Mesenchymal stem cell (in vitro differentiated cells and primary cell): ENCODE measurements at regions not wholly inside any gene's neighbourhood (a gene's known extent, or its start where the extent isn't known, plus 50 kb on each side); places are given as distances from the start of the nearest gene placed in this dataset.

Experiments used
- DNase-seq: peaks from one replicate; pipeline ENCODE4 v3.0.0-alpha.2; 2013
- H2AFZ ChIP-seq: one replicate; pipeline ENCODE4 v1.6.1; 2013; ENCODE audit warnings: low read depth, mild to moderate bottlenecking, control low read depth, inconsistent platforms, low read length, moderate library complexity
- H2AK5ac ChIP-seq: 2 replicates; pipeline ENCODE4 v1.6.1; 2013; ENCODE audit warnings: low read length, moderate library complexity, mild to moderate bottlenecking, inconsistent platforms; ENCODE audit not compliant: severe bottlenecking
- H2BK120ac ChIP-seq: one replicate; pipeline ENCODE4 v1.6.1; 2013; ENCODE audit warnings: low read depth, mild to moderate bottlenecking, inconsistent platforms, low read length, moderate library complexity
- H2BK12ac ChIP-seq, 2 experiments: one replicate each; pipeline ENCODE4 v1.6.1; 2013; ENCODE audit warnings: inconsistent platforms in 2 of 2, low read length in 2 of 2, mild to moderate bottlenecking in 2 of 2, moderate library complexity in 2 of 2, control low read depth in 1 of 2
- H2BK15ac ChIP-seq: one replicate; pipeline ENCODE4 v1.6.1; 2013; ENCODE audit warnings: mild to moderate bottlenecking, low read depth, inconsistent platforms; ENCODE audit not compliant: poor library complexity, severe bottlenecking
- H2BK5ac ChIP-seq: 2 replicates; pipeline ENCODE4 v1.6.1; 2013; ENCODE audit warnings: low read depth, mild to moderate bottlenecking, low read length, control low read depth, inconsistent platforms; ENCODE audit not compliant: poor library complexity, severe bottlenecking
- H3K14ac ChIP-seq, 2 experiments: one replicate each; pipeline ENCODE4 v1.6.1; 2013; ENCODE audit warnings: inconsistent platforms in 2 of 2, low read length in 2 of 2, control low read depth in 1 of 2, mild to moderate bottlenecking in 1 of 2, moderate library complexity in 1 of 2
- H3K18ac ChIP-seq, 2 experiments: one replicate each; pipeline ENCODE4 v1.6.1; 2013; ENCODE audit warnings: inconsistent platforms in 2 of 2, low read length in 2 of 2, control low read depth in 1 of 2, low read depth in 1 of 2, mild to moderate bottlenecking in 1 of 2
- H3K23ac ChIP-seq, 2 experiments: one replicate each; pipeline ENCODE4 v1.6.1; 2013; ENCODE audit warnings: inconsistent platforms in 2 of 2, low read length in 2 of 2, mild to moderate bottlenecking in 2 of 2, moderate library complexity in 2 of 2, control low read depth in 1 of 2
- H3K27ac ChIP-seq: 2 replicates; pipeline ENCODE4 v1.5.1; 2013; ENCODE audit warnings: mild to moderate bottlenecking, moderate library complexity, low read length, control low read depth, inconsistent platforms; ENCODE audit not compliant: poor library complexity, severe bottlenecking
- H3K27me3 ChIP-seq, 2 experiments: 2 replicates each; pipeline versions ENCODE4 v1.6.1 to v1.7.0; 2013; ENCODE audit warnings: low read length in 2 of 2, mild to moderate bottlenecking in 2 of 2, moderate library complexity in 2 of 2, control low read depth in 1 of 2, inconsistent platforms in 1 of 2; ENCODE audit not compliant: control insufficient read depth in 1 of 2, insufficient read depth in 1 of 2
- H3K36me3 ChIP-seq, 2 experiments: 2 replicates each; pipeline versions ENCODE4 v1.6.1 to v1.7.0; 2013; ENCODE audit warnings: low read length in 2 of 2, control low read depth in 1 of 2, inconsistent platforms in 1 of 2, low read depth in 1 of 2, mild to moderate bottlenecking in 1 of 2; ENCODE audit not compliant: insufficient read depth in 2 of 2, control insufficient read depth in 1 of 2
- H3K4ac ChIP-seq, 2 experiments: one replicate each; pipeline ENCODE4 v1.6.1; 2013; ENCODE audit warnings: inconsistent platforms in 2 of 2, low read length in 2 of 2, mild to moderate bottlenecking in 2 of 2, moderate library complexity in 2 of 2, control low read depth in 1 of 2, low read depth in 1 of 2
- H3K4me1 ChIP-seq: 2 replicates; pipeline ENCODE4 v1.6.1; 2013; ENCODE audit warnings: low read depth, low read length, control low read depth; ENCODE audit not compliant: control insufficient read depth, insufficient read depth
- H3K4me2 ChIP-seq: 2 replicates; pipeline ENCODE4 v1.6.1; 2013; ENCODE audit warnings: low read length, mild to moderate bottlenecking, inconsistent platforms; ENCODE audit not compliant: poor library complexity, severe bottlenecking
- H3K4me3 ChIP-seq, 2 experiments: 2 replicates each; pipeline versions ENCODE4 v1.5.1 to v1.7.0; 2013; ENCODE audit warnings: low read length in 2 of 2, mild to moderate bottlenecking in 2 of 2, control low read depth in 1 of 2, low read depth in 1 of 2; ENCODE audit not compliant: insufficient read depth in 1 of 2
- H3K79me1 ChIP-seq: replicated peaks from 2 replicates; pipeline ENCODE4 v1.6.1; 2013; ENCODE audit warnings: mild to moderate bottlenecking, control low read depth, low read length, inconsistent platforms; ENCODE audit not compliant: poor library complexity, severe bottlenecking
- H3K9ac ChIP-seq: 2 replicates; pipeline ENCODE4 v1.7.0; 2013; ENCODE audit warnings: mild to moderate bottlenecking, low read length, moderate library complexity
- H3K9me3 ChIP-seq: 2 replicates; pipeline ENCODE4 v1.7.0; 2013; ENCODE audit warnings: mild to moderate bottlenecking, low read length; ENCODE audit not compliant: control insufficient read depth
- H4K8ac ChIP-seq: one replicate; pipeline ENCODE4 v1.6.1; 2013; ENCODE audit warnings: inconsistent platforms, mild to moderate bottlenecking, low read length, moderate library complexity
- H4K91ac ChIP-seq: one replicate; pipeline ENCODE4 v1.6.1; 2013; ENCODE audit warnings: mild to moderate bottlenecking, low read length, inconsistent platforms
- WGBS: methylation state at CpG from one replicate; pipeline ENCODE4 v1.1.7; 2013; ENCODE audit warnings: mixed read lengths; 5-methylcytosine and 5-hydroxymethylcytosine counted together

DNA sequence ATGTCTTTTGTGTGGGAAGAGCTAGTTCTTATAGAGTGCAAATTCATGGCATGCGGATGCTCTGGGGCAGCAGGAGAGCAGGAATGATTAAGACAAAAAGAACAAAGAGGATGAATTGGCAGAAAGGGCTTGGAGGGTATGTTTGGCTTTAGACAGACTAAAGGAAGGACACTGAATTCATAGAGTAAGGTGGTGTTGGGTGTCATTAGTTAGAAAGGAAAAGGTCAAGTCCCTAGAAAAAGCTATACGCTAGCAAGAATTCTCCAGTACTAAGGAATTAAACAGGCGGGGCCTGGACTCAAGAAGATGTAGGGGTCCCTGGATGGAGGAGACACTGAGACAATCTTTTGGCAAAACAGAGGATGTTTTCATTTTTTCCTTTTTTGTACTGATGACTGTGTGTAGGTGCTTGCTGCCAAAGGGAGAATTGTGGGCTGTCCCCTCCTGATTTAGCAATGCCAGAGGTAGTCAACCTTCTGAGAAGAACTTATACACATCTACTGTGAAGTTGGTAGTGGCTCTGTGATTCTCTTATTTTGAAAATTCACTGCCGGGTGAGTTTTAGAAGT, 391.0 kb downstream of the SPRY1 start:
- Histone ChIP-seq H2AFZ (no peak overlapping the region), H3K14ac (no peak overlapping the region), H3K9ac (peak overlapping the region; percentile 59), H2BK15ac (no peak overlapping the region), H4K91ac (no peak overlapping the region), H3K23ac (no peak overlapping the region), H4K8ac (no peak overlapping the region), H3K36me3 (no peaks in the 10 kb centered on the region), H3K4me2 (no peak overlapping the region), H3K4me3 (no peak overlapping the region), H3K9me3 (no peaks in the 10 kb centered on the region), H2BK5ac (no peak overlapping the region), H3K4me1 (peaks cover 2% of the 10 kb centered on the region), H3K79me1 (no peaks in the 10 kb centered on the region), H3K27me3 (no peaks in the 10 kb centered on the region), H3K4ac (no peak overlapping the region), H3K18ac (no peak overlapping the region), H3K27ac (no peak overlapping the region), H2AK5ac (no peak overlapping the region), H2BK120ac (no peak overlapping the region), H2BK12ac (no peak overlapping the region)
- 95% methylated on average over 3 of the region's 4 CpGs for WGBS
- DNase-seq, result peak; percentile 18

DNA sequence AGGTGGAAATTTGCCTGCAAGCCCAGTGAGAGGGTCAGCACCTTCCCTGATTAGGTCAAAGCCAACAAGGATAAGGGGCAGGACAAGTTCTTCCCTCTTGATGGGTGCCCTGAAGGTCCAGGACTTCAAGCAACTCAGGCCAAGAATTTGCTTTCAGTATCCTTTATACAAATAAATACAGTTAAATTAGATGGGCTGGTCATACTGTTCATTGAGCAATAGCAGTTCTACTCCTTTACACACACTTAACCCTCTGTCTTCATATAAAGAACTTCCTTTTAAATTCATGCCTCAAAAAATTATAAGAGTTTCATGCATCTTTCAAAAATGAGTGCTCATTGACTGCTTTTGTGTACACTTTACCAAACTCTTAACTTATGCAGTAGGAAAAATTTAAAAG, 392.0 kb downstream of the SPRY1 start:
- DNase-seq, result peak; percentile 31
- H3K79me1 ChIP-seq, result no peaks in the 10 kb centered on the region
- H3K18ac ChIP-seq, result no peak overlapping the region
- no peak overlapping the region for H3K4me2 ChIP-seq
- H2AK5ac ChIP-seq, result no peak overlapping the region
- no peak overlapping the region for H2BK12ac ChIP-seq
- no peak overlapping the region for H2AFZ ChIP-seq
- peaks cover 2% of the 10 kb centered on the region for H3K4me1 ChIP-seq
- no peak overlapping the region for H2BK120ac ChIP-seq
- H3K4me3 ChIP-seq, result peak overlapping the region in 1 of 2 experiments; percentile 4
- no peak overlapping the region for H4K8ac ChIP-seq
- H4K91ac ChIP-seq, result no peak overlapping the region
- H3K4ac ChIP-seq, result no peak overlapping the region
- no peak overlapping the region for H3K27ac ChIP-seq
- no peaks in the 10 kb centered on the region for H3K36me3 ChIP-seq
- no peak overlapping the region for H2BK15ac ChIP-seq
- H3K9ac ChIP-seq, result no peak overlapping the region
- H2BK5ac ChIP-seq, result no peak overlapping the region
- no peak overlapping the region for H3K23ac ChIP-seq
- no peak overlapping the region for H3K14ac ChIP-seq
- no peaks in the 10 kb centered on the region for H3K27me3 ChIP-seq
- no peaks in the 10 kb centered on the region for H3K9me3 ChIP-seq

DNA sequence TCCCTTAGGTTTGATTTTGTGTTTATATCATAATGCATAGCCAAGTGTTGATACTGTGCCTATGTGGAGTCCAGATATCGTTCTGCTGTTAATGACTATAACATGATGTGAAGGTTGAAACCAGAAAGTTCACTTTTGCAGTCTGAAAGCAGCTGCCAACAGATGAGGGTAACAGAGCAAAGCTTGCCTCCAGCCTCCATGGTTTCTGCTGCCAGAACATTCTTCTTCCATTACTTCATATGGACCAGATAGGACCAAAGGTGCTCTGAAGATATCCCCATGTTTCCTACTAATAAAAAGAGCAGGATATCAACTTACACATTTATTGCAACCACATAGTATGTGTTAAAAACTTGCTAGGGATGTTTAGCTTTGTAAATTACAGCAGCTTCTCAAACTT, 394.1 kb downstream of the SPRY1 start:
- H2BK120ac ChIP-seq, result no peak overlapping the region
- H3K27me3 ChIP-seq, result no peaks in the 10 kb centered on the region
- H3K4ac ChIP-seq, result no peak overlapping the region
- no peak overlapping the region for H3K9ac ChIP-seq
- WGBS, result 96% methylated on average over 1 of the region's 1 CpG
- no peaks in the 10 kb centered on the region for H3K4me1 ChIP-seq
- H3K4me2 ChIP-seq, result no peak overlapping the region
- H3K9me3 ChIP-seq, result no peaks in the 10 kb centered on the region
- H2BK12ac ChIP-seq, result no peak overlapping the region
- H3K79me1 ChIP-seq, result no peaks in the 10 kb centered on the region
- no peak overlapping the region for H3K14ac ChIP-seq
- no peak overlapping the region for H2BK5ac ChIP-seq
- no peak overlapping the region for H2AFZ ChIP-seq
- no peak for DNase-seq
- H2BK15ac ChIP-seq, result no peak overlapping the region
- no peak overlapping the region for H3K27ac ChIP-seq
- no peaks in the 10 kb centered on the region for H3K36me3 ChIP-seq
- no peak overlapping the region for H4K8ac ChIP-seq
- no peak overlapping the region for H3K4me3 ChIP-seq
- no peak overlapping the region for H4K91ac ChIP-seq
- no peak overlapping the region for H3K23ac ChIP-seq
- H2AK5ac ChIP-seq, result no peak overlapping the region
- no peak overlapping the region for H3K18ac ChIP-seq

DNA sequence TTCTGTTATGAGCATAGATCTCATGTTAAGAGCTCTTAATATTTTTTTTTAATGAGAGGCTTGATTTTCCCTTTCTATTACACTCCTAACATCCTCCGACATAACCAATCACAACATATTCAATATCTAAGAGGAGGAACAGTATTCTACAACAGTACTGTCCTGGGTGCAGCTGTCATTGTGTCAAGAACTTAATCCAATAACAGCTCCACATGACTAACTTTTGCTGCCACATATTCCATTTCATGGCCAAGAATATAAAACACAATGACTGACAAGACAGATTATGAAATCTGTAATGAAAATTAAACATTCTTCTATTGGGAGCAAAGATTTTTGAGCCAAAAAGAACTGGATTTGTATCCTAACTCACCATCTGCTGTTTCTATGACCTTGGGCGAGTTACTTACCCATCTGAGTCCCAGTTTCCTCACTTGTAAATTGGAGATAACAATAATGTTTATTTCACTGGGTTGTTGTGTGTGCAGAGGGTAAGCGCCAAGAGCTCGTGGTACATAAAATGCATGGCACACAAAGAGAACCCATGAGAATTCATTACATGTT, 405.6 kb downstream of the SPRY1 start:
- Histone ChIP-seq H4K91ac (no peak overlapping the region), H2AFZ (no peak overlapping the region), H2BK15ac (no peak overlapping the region), H3K23ac (no peak overlapping the region), H3K18ac (no peak overlapping the region), H3K27me3 (no peaks in the 10 kb centered on the region), H3K27ac (no peak overlapping the region), H3K14ac (no peak overlapping the region), H3K9me3 (peaks cover 4% of the 10 kb centered on the region), H4K8ac (no peak overlapping the region), H2BK12ac (no peak overlapping the region), H3K4ac (no peak overlapping the region), H3K4me1 (no peaks in the 10 kb centered on the region), H2BK5ac (no peak overlapping the region), H3K4me3 (no peak overlapping the region), H3K79me1 (no peaks in the 10 kb centered on the region), H3K36me3 (no peaks in the 10 kb centered on the region), H3K4me2 (no peak overlapping the region), H2AK5ac (no peak overlapping the region), H3K9ac (no peak overlapping the region), H2BK120ac (no peak overlapping the region)
- no peak for DNase-seq
- WGBS, result 100% methylated on average over 3 of the region's 4 CpGs
